HEK293 (cell line): ENCODE measurements at regions not wholly inside any gene's neighbourhood (a gene's known extent, or its start where the extent isn't known, plus 50 kb on each side); places are given as distances from the start of the nearest gene placed in this dataset.

Source experiments
- KLF9 ChIP-seq: fragments of 450-650 bp; formaldehyde crosslinking; IDR thresholded peaks from 2 replicates; pipeline ENCODE4 v1.5.1; 2016; ENCODE audit warnings: missing biosample characterization, missing genetic modification characterization, low read depth
- ZSCAN30 ChIP-seq: fragments of 450-650 bp; IDR thresholded peaks from 2 replicates; pipeline ENCODE4 v1.5.1; 2018; ENCODE audit warnings: missing biosample characterization, mild to moderate bottlenecking, missing genetic modification characterization, moderate library complexity
- TF ChIP-seq, protein P1 (sequence below): fragments of 450-650 bp; IDR thresholded peaks from 2 replicates; pipeline ENCODE4 v1.5.1; 2018; ENCODE audit warnings: missing biosample characterization, mild to moderate bottlenecking, missing genetic modification characterization

DNA sequence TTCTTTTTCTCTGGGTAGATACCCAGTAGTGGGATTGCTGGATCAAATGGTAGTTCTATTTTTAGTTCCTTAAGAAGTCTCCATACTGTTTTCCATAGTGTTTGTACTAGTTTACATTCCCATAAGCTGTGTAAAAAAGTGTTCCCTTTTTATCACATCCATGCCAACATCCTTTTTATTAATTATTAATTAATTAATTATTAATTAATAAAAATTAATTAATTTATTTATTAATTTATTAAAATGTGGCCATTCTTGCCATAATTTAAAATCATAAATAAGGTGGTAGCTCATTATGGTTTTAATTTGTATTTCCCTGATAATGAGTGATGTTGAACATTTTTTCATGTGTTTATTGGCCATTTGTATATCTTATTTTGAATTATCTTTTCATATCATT, 173.9 kb upstream of the FOXN2 start:
- TF ChIP-seq, protein P1, sequence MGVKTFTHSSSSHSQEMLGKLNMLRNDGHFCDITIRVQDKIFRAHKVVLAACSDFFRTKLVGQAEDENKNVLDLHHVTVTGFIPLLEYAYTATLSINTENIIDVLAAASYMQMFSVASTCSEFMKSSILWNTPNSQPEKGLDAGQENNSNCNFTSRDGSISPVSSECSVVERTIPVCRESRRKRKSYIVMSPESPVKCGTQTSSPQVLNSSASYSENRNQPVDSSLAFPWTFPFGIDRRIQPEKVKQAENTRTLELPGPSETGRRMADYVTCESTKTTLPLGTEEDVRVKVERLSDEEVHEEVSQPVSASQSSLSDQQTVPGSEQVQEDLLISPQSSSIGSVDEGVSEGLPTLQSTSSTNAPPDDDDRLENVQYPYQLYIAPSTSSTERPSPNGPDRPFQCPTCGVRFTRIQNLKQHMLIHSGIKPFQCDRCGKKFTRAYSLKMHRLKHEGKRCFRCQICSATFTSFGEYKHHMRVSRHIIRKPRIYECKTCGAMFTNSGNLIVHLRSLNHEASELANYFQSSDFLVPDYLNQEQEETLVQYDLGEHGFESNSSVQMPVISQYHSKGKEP, result no peak
- TF ChIP-seq ZSCAN30 (tag by site-specific recombination), result no peak
- no peak for TF ChIP-seq KLF9 (tag by site-specific recombination)
